OCI-LY3 (cell line): ENCODE measurements at regions not wholly inside any gene's neighbourhood (a gene's known extent, or its start where the extent isn't known, plus 50 kb on each side); places are given as distances from the start of the nearest gene placed in this dataset.

ENCODE experiments used
- H2AFZ ChIP-seq: fragments of 200-600, 300-600 bp; shearing (Covaris generic); 2 replicates; pipeline ENCODE4 v1.6.0; 2014; ENCODE audit warnings: antibody characterized with exemption, low read depth, low read length
- H3K27ac ChIP-seq: fragments of 200-600, 300-600 bp; sonication (generic); 2 replicates; pipeline ENCODE4 v1.5.1; 2014; ENCODE audit warnings: mild to moderate bottlenecking, low read length, moderate library complexity, mixed read lengths
- H3K27me3 ChIP-seq: fragments of 200-600, 300-600 bp; sonication (generic); 2 replicates; pipeline ENCODE4 v1.6.1; 2014; ENCODE audit warnings: low read depth, low read length, mixed read lengths
- H3K36me3 ChIP-seq: fragments of 200-600, 300-600 bp; sonication (generic); replicated peaks from 2 replicates; pipeline ENCODE3; 2014; ENCODE audit warnings: low read depth, low read length, mixed read lengths
- H3K4me1 ChIP-seq: fragments of 300-600, 200-600 bp; sonication (generic); 2 replicates; pipeline ENCODE4 v1.6.1; 2014; ENCODE audit warnings: low read length, mixed read lengths
- H3K4me2 ChIP-seq: fragments of 200-600, 300-600 bp; sonication (generic); 2 replicates; pipeline ENCODE4 v1.6.1; 2014; ENCODE audit warnings: low read length, mixed read lengths
- H3K4me3 ChIP-seq: fragments of 300-600, 200-600 bp; sonication (generic); 2 replicates; pipeline ENCODE4 v1.5.1; 2014; ENCODE audit warnings: antibody characterized with exemption, mild to moderate bottlenecking, low read length, moderate library complexity
- H3K79me2 ChIP-seq: fragments of 300-600, 200-600 bp; shearing (Covaris generic); 2 replicates; pipeline ENCODE4 v1.6.1; 2014; ENCODE audit warnings: mild to moderate bottlenecking, low read length, mixed read lengths
- H3K9ac ChIP-seq: fragments of 300-600, 200-600 bp; shearing (Covaris generic); 2 replicates; pipeline ENCODE4 v1.6.0; 2014; ENCODE audit warnings: mild to moderate bottlenecking, low read length, moderate library complexity
- H3K9me3 ChIP-seq: fragments of 200-600, 300-600 bp; shearing (Covaris generic); 2 replicates; pipeline ENCODE4 v1.6.1; 2014; ENCODE audit warnings: low read length, mixed read lengths; ENCODE audit not compliant: insufficient read depth
- H4K20me1 ChIP-seq: fragments of 200-600, 300-600 bp; sonication (generic); 2 replicates; pipeline ENCODE4 v1.6.1; 2016; ENCODE audit warnings: low read length, mixed read lengths; ENCODE audit not compliant: insufficient read depth
- CTCF ChIP-seq: fragments of 200-600, 300-600 bp; sonication (generic); IDR thresholded peaks from 2 replicates; pipeline ENCODE4 v1.5.1; 2014; ENCODE audit warnings: antibody characterized with exemption, low read length, low read depth
- EZH2phosphoT487 ChIP-seq: fragments of 200-600 bp; shearing (Covaris generic); IDR thresholded peaks from 2 replicates; pipeline ENCODE4 v1.6.1; 2018; ENCODE audit warnings: antibody characterized with exemption, mixed run types, low read depth

DNA sequence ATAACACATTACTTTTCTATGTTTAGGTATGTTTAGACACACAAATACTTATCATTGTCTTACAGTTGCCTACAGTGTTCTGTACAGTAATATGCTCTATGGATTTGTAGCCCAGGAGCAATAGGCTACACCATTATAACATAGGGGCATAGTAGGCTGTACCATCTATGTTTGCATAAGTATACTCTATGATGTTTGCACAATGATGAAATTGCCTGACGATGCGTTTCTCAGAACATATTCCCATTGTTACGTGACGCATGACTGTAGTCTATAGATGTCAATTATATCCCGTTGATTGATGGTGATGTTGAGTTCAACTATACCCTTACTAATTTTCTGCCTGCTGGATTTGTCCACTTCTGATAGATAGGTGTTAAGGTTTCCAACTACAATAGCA, 139.4 kb upstream of the PFN2 start:
- Histone ChIP-seq H3K4me2 (no peak overlapping the region), H3K9ac (no peak overlapping the region), H3K4me3 (no peak overlapping the region), H3K27ac (no peak overlapping the region), H3K36me3 (no peaks in the 10 kb centered on the region), H4K20me1 (no peaks in the 10 kb centered on the region), H3K27me3 (peaks cover 12% of the 10 kb centered on the region), H3K79me2 (no peaks in the 10 kb centered on the region), H3K4me1 (peaks cover 21% of the 10 kb centered on the region), H2AFZ (no peak overlapping the region), H3K9me3 (no peaks in the 10 kb centered on the region)
- TF ChIP-seq EZH2phosphoT487 = no peak
- no peak for TF ChIP-seq CTCF

- Histone ChIP-seq H2AFZ (no peak overlapping the region), H3K27me3 (no peaks in the 10 kb centered on the region), H3K36me3 (no peaks in the 10 kb centered on the region), H3K4me1 (peaks cover 10% of the 10 kb centered on the region), H3K9ac (no peak overlapping the region), H3K27ac (no peak overlapping the region), H3K79me2 (no peaks in the 10 kb centered on the region), H4K20me1 (no peaks in the 10 kb centered on the region), H3K9me3 (no peaks in the 10 kb centered on the region; the same call in 1 of the 2 replicates), H3K4me3 (no peak overlapping the region), H3K4me2 (no peak overlapping the region)
- TF ChIP-seq CTCF (no peak), EZH2phosphoT487 (no peak)
These were observed 136.9 kb upstream of the PFN2 start for GRCh38 chr3:150107429-150108175.

DNA sequence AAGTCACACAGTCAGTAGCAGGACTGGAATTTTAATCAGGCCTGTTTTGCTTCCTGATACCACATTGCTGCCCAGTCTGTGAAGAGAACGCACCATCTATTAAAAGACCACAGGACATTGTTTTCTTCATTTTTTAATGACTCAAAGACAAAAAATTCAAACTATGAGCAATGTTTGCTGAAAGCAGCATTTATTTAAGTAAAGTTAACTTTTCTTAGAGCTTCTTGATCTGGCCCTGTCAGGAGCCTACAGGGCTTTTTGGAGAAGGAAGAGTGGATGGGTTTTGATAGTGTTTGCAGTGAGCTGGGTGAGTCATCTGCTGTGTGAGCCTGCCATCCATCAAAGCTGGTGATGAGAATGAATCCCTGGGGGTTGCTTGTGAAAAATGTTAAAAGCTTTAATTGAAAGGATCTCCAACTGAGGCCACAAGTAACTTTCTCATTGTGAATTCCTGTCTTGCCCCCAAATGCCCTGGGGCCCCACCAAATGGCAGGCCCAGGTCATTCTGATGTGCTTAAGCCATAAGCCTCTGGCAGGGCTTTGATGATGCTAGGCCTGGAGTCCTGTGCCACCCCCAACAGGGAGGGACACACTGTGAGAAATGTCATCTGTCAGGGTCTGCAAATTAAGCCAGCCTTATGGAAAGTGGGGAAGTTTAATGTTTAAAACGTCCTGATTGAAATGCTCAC, 136.2 kb upstream of the PFN2 start:
- no peaks in the 10 kb centered on the region for H3K79me2 ChIP-seq
- no peaks in the 10 kb centered on the region for H4K20me1 ChIP-seq
- H3K4me3 ChIP-seq = no peak overlapping the region
- peaks cover 10% of the 10 kb centered on the region for H3K4me1 ChIP-seq
- H3K27me3 ChIP-seq = no peaks in the 10 kb centered on the region
- no peaks in the 10 kb centered on the region; the same call in 1 of the 2 replicates for H3K9me3 ChIP-seq
- no peak overlapping the region for H2AFZ ChIP-seq
- no peak overlapping the region for H3K9ac ChIP-seq
- H3K36me3 ChIP-seq = no peaks in the 10 kb centered on the region
- no peak for TF ChIP-seq CTCF
- no peak overlapping the region for H3K27ac ChIP-seq
- H3K4me2 ChIP-seq = no peak overlapping the region

DNA sequence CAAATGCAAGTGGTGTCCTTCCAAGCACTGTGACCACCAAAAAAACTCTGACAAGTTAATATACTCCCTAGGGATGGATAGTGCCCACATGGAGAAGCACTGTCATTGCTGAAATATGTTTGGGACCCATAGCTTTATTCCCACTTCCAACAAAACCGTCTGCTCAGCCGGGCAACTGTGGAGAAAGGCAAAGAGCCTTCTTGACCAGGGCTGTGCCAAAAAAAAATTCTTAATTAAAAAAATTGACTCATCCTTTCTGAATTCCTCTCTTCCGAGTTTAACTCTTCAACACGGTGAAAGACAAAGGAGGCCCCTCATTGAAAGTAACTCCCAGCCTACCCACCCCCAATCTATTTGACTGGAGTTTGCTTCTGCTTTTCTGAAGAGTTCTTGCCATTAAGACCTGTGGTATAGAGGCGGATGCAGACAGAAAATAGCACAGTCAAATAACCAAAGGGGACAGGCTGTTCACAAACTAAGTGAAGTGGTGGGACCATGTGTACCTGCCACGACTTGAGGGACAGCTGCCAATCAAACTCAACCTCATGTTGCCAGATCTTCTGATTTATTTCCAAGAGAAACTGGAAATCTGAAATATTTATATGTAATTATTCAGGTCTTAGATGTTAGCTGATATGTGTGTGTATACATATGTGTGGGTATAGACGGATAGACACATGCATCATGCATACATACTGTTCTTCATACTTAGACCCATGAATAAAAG, 135.4 kb upstream of the PFN2 start:
- Histone ChIP-seq H3K27ac (no peak overlapping the region), H3K4me3 (no peak overlapping the region), H3K9me3 (no peaks in the 10 kb centered on the region; the same call in 1 of the 2 replicates), H3K9ac (no peak overlapping the region), H3K79me2 (no peaks in the 10 kb centered on the region), H3K27me3 (no peaks in the 10 kb centered on the region), H4K20me1 (no peaks in the 10 kb centered on the region), H3K36me3 (no peaks in the 10 kb centered on the region), H2AFZ (no peak overlapping the region), H3K4me2 (no peak overlapping the region), H3K4me1 (peaks cover 10% of the 10 kb centered on the region)
- TF ChIP-seq EZH2phosphoT487 (no peak), CTCF (no peak)
